GM12873 (cell line): ENCODE measurements at regions not wholly inside any gene's neighbourhood (a gene's known extent, or its start where the extent isn't known, plus 50 kb on each side); places are given as distances from the start of the nearest gene placed in this dataset.

Source experiments
- TF ChIP-seq, protein P1 (sequence below): IDR thresholded peaks from 2 replicates; pipeline ENCODE4 v1.5.1; 2012; ENCODE audit warnings: low read depth, mild to moderate bottlenecking, moderate library complexity, low read length, control low read depth; ENCODE audit not compliant: insufficient read depth; ENCODE audit errors: missing control alignments

GRCh38 chr5:62208218-62208852, 97.7 kb upstream of the KIF2A start:
- TF ChIP-seq, protein P1, sequence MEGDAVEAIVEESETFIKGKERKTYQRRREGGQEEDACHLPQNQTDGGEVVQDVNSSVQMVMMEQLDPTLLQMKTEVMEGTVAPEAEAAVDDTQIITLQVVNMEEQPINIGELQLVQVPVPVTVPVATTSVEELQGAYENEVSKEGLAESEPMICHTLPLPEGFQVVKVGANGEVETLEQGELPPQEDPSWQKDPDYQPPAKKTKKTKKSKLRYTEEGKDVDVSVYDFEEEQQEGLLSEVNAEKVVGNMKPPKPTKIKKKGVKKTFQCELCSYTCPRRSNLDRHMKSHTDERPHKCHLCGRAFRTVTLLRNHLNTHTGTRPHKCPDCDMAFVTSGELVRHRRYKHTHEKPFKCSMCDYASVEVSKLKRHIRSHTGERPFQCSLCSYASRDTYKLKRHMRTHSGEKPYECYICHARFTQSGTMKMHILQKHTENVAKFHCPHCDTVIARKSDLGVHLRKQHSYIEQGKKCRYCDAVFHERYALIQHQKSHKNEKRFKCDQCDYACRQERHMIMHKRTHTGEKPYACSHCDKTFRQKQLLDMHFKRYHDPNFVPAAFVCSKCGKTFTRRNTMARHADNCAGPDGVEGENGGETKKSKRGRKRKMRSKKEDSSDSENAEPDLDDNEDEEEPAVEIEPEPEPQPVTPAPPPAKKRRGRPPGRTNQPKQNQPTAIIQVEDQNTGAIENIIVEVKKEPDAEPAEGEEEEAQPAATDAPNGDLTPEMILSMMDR = no peak

DNA sequence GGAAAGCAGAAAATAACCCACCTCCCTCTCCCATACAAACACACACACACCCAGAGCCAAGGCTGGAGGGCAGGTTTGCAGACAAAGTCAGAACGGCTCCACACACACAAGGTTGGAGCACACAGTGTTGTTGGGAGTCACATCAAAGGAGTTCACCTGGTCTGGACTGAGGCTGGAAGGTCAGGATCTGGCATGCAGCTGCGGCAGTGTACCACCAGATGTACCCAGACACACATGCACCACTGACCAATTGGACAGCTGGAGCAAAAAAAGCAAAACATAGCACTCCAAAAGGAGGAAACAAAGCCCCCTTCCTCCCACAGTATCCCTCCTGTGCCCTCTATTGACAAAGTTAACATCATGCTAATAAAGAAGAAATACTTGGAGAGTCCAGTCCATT, 94.6 kb upstream of the KIF2A start:
- TF ChIP-seq, protein P1 = no peak

DNA sequence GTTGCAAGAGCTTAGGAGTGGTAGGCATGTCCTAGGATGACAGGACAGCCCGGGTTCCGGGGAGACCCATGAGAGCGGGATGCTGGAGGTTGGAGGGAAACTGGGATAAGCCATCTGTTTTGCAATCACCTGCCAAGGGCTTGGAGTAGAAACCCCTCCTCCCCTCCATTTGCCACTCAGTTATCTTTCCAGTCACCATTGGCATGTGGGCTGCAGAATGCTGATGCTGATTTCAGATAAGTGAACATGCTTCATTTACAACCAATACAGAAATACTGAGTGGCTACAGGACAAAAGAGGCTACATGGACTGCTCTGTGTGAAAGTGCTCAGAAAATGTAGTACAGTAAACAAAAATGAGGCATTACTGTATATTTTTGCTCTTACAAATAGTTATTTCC, 93.4 kb upstream of the KIF2A start:
- TF ChIP-seq, protein P1 = no peak

- TF ChIP-seq, protein P1 = no peak
Measured at GRCh38 chr5:62214701-62215100, 91.3 kb upstream of the KIF2A start.

DNA sequence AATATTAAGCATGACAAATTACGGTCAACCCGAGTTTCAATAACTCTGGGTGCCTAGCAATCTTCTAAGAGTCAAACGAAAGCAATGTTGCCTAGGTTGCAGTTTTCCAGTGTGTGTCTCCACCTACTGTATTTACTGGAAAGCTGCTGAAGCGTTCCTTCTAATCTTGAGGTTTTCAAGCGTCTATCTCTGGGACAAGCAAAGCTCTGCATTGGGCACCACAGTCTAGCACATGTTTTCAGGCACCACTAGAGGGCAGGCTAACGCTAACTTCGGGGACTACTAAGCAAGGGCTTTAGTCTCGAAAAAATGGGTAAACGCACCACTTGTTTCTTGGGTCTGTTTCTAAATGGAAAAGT, 82.7 kb upstream of the KIF2A start:
- TF ChIP-seq, protein P1 = peak; percentile 37

GRCh38 chr5:62224987-62225601, 80.9 kb upstream of the KIF2A start:
- TF ChIP-seq, protein P1 = peak; percentile 19

- TF ChIP-seq, protein P1 = no peak
Measured at GRCh38 chr5:62231576-62231975, 74.4 kb upstream of the KIF2A start.
